Choroid plexus epithelial cell (primary cell): ENCODE measurements at regions not wholly inside any gene's neighbourhood (a gene's known extent, or its start where the extent isn't known, plus 50 kb on each side); places are given as distances from the start of the nearest gene placed in this dataset.

ENCODE experiments used
- DNase-seq: peaks from one replicate; pipeline ENCODE4 v3.0.0-alpha.2; 2010; ENCODE audit warnings: low read depth
- H3K4me3 ChIP-seq: 2 replicates; pipeline ENCODE4 v1.5.1; 2011; ENCODE audit warnings: low read depth, mild to moderate bottlenecking, control low read depth, low read length, moderate library complexity
- TF ChIP-seq, protein P1 (sequence below): conservative IDR thresholded peaks from 2 replicates; pipeline ENCODE4 v1.5.1; 2011; ENCODE audit warnings: low read depth, mild to moderate bottlenecking, control low read depth, inconsistent platforms, low read length, moderate library complexity

DNA sequence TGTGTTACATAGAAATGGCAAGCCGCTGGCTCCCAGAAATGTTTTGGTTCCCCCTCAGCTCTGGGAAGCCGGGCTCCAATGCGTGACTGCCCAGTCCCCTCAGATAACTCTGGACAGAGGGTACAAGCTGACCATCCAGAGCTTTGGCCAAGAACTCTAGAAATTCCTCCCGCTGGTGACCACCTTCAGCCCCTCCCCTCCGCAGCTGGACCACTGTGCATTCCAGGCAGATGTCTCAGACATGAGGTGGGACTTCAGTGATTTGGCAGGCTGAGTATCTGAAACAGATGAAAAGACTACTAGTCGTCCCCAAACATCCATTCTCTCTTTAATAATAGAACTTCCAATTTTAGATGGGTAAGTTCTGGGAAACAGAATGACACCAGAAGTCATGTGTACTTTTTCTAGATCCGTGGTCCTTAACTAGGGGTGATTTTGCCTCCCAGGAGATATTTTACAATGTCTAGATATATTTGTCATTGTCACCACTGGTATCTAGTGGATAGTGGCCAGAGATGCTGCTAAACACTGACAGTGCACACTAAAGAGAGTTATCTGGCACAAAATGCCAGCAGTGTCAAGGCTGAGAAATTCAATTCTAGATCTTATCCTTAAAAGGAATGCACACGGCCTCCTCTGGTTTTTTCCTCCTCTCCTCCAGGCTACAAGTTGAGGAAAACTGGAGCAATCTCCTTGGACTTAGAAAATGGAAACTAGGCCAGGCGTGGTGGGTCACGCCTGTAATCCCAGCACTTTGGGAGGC lies 294.3 kb downstream of the SRBD1 start:
- H3K4me3 ChIP-seq: no peak overlapping the region
- DNase-seq: no peak
- TF ChIP-seq, protein P1, sequence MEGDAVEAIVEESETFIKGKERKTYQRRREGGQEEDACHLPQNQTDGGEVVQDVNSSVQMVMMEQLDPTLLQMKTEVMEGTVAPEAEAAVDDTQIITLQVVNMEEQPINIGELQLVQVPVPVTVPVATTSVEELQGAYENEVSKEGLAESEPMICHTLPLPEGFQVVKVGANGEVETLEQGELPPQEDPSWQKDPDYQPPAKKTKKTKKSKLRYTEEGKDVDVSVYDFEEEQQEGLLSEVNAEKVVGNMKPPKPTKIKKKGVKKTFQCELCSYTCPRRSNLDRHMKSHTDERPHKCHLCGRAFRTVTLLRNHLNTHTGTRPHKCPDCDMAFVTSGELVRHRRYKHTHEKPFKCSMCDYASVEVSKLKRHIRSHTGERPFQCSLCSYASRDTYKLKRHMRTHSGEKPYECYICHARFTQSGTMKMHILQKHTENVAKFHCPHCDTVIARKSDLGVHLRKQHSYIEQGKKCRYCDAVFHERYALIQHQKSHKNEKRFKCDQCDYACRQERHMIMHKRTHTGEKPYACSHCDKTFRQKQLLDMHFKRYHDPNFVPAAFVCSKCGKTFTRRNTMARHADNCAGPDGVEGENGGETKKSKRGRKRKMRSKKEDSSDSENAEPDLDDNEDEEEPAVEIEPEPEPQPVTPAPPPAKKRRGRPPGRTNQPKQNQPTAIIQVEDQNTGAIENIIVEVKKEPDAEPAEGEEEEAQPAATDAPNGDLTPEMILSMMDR: no peak

DNA sequence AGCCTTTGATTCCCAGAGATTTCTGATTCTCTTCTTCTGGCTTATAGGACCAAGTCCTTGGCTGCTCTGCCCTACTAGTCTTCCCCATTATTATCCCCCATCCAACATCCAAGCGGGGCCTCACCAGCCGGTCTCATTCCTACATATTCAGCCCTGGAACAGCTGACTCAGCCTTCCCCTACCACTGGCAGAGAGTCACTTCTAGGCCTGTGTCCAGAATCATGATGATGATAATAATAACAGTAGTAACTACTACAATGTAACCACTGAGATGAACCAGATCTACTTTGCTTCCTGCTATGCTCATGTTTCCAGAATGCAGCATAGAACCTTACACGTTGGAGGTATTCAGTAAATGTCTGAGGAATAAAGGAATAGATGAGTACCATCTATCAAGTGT lies 295.2 kb downstream of the SRBD1 start:
- peak; percentile 85 for DNase-seq
- TF ChIP-seq, protein P1: no peak
- H3K4me3 ChIP-seq: no peak overlapping the region

DNA sequence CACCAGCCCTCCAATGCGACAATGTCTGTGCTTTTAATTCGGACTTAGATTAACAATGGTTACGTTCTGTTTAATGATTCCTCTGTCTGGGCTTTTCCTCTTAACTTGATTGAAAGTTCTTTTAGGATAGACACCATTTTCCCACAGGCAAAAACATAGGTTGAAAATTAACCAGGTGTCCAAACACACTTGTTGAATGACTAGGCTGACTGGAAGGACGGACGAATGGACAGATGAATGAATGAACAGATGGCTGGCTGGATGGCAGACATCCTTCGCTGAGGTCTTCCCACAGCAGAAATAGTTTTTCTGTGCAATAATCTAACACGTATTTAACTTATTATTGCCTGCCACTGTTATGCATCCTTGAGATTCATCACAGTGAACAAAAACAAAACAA lies 298.8 kb downstream of the SRBD1 start:
- H3K4me3 ChIP-seq: no peak overlapping the region
- no peak for DNase-seq
- TF ChIP-seq, protein P1: no peak

DNA sequence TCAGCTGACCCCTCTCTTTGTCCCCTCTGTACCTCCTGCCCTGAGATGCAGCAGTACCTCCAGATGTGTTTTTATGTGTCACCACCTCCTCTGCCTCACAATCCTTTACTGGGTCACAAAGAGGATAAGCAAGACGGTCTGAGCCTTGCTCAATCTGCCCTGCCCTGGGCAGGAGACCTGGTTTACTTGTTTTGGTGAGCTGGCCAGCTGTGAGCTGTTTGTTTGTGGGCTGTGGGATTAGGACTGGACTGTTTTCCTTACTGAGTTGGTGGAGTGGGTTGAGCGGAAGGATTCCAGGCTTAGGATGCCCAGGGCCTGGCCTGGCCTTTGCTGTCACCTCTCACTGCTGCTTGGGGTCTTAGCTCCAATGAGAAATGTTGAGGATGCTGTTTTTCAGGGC lies 299.5 kb downstream of the SRBD1 start:
- no peak overlapping the region for H3K4me3 ChIP-seq
- DNase-seq: no peak
- TF ChIP-seq, protein P1: no peak

DNA sequence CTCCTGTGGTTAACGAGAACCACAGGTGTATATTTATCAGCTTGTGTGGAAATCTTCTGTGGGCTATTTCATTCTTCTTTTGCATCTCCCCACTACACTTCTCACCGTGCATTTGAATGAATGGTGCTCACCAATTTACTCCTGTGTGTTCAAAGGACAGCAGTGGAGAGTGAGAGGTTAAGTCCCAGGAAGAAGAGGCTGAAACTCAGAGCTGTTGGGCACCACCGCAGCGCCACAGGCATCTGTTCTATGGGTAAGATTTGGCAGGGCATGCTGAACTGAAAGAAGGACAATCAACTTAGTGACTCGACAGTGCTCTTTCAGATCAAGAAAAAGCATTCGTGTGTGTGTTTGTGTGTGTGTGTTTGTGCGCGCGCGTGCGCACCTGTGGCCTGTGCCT lies 297.9 kb upstream of the SIX2 start:
- TF ChIP-seq, protein P1: no peak
- no peak overlapping the region for H3K4me3 ChIP-seq
- no peak for DNase-seq

DNA sequence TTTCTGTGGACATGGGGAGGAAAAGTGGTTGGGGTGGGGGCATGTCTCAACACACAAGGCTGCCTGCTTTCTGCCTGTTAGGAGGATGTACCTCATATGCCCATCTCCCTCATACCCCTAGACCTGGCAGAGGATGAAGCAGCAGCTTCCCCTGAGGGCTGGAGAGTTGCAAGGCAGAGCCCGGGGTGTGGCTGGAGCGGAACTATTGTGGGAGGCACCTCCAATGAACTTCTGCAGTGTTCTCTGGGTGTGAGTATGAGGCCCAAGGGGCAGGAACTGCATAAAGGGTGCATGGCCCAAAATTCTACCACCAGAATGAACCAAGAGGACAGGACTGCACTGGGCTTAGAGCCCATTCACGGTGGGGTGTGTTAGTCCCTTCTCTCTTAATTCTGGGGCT lies 296.3 kb upstream of the SIX2 start:
- TF ChIP-seq, protein P1: no peak
- DNase-seq: no peak
- no peak overlapping the region for H3K4me3 ChIP-seq

DNA sequence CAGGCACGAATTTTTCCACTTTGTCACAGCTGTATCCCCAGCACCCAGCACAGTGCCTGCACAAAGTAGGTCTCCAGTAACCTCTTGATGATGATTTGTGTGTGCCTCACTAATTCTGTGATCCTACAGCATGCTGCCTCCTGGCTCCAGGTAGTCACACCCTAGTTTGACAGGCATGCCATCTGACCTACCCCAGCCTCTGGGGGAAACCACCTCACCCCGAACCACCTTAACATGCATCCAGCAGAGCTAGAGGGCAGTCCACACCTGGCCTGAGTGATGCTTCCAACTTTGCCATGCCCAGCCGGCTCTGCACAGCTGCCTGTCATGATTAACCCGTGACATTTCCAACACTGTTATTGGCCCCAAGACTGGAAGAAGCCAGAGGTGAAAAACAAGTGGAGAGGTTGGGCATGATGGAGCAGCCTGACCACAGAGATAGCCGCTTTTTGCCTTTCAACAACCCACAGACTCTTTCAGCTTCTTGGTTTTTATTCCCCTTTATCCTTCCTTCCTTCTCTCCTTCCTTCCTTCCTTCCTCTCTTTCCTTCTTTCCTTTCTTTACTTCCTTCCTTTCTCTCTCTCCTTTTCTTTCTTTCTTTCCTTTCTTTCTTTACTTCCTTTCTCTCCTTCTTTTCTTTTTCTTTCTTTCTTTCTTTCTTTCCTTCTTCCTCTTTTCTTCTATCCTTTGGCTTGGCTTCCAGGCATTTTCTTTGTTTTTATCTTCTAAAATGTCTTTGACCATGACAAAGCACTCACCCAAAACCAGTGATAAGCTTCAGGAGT lies 294.4 kb upstream of the SIX2 start:
- no peak overlapping the region for H3K4me3 ChIP-seq
- no peak for DNase-seq
- TF ChIP-seq, protein P1: no peak
